A549 (cell line): ENCODE measurements at regions not wholly inside any gene's neighbourhood (a gene's known extent, or its start where the extent isn't known, plus 50 kb on each side); places are given as distances from the start of the nearest gene placed in this dataset.
"Not testable (repeated sequence)": the region's sequence is repeated elsewhere in the genome, so short reads cannot be mapped to it uniquely, and the experiment has no call there.

ENCODE experiments used
- ATAC-seq, 2 experiments: fragments of 200-7000 bp in 1 of 2; fragments of >200 bp in 1 of 2; cut with Nextera tagmentation in 1 of 2; cut with Tn5 transposase in 1 of 2; 3 replicates each; pipeline versions ENCODE4 v1.8.0 to v1.9.1; 2018 to 2020; ENCODE audit warnings: mild to moderate bottlenecking in 1 of 2, moderate library complexity in 1 of 2
- CTCF ChIA-PET: fragments of 300-600 bp; sonication (Branson Sonifier 250); formaldehyde crosslinking; extraction: SDS; loops from one replicate; lab custom pipeline; 2021; ENCODE audit warnings: antibody characterized with exemption, inconsistent platforms; lab: Yijun Ruan, JAX
- POLR2A ChIA-PET: fragments of 350-600 bp; formaldehyde crosslinking; extraction: SDS; loops from one replicate; lab custom pipeline; 2021; ENCODE audit warnings: antibody characterized with exemption, inconsistent platforms; lab: Yijun Ruan, JAX
- DNase-seq, 2 experiments: peaks; one replicate each; pipeline versions ENCODE4 v3.0.0 to v3.0.0-alpha.2; 2011 to 2016; ENCODE audit warnings: low read depth in 1 of 2, low spot score in 1 of 2
- FAIRE-seq: peaks from 2 replicates; lab custom pipeline; 2011; peaks lifted over from hg19 to GRCh38; lab: Jason Lieb, UNC
- H3K27ac ChIP-seq, 2 experiments: fragments of >200 bp; sonication (Bioruptor Twin); formaldehyde crosslinking; 3 replicates each; pipeline ENCODE4 v1.5.1; 2016 to 2017
- H3K4me1 ChIP-seq: fragments of >200 bp; sonication (Bioruptor Twin); formaldehyde crosslinking; 3 replicates; pipeline ENCODE4 v1.6.1; 2016
- H3K4me2 ChIP-seq: fragments of >200 bp; sonication (Bioruptor Twin); formaldehyde crosslinking; 3 replicates; pipeline ENCODE4 v1.6.1; 2016
- H3K4me3 ChIP-seq: fragments of >200 bp; sonication (Bioruptor Twin); formaldehyde crosslinking; 3 replicates; pipeline ENCODE4 v1.5.1; 2016
- H3K9me3 ChIP-seq: fragments of >200 bp; sonication (Bioruptor Twin); formaldehyde crosslinking; 3 replicates; pipeline ENCODE4 v1.6.1; 2016
- BHLHE40 ChIP-seq: IDR thresholded peaks from 2 replicates; pipeline ENCODE4 v1.6.1; 2012; ENCODE audit warnings: low read depth, low read length, inconsistent platforms
- CBX2 ChIP-seq: fragments of 200-600 bp; sonication (generic); IDR thresholded peaks from 2 replicates; pipeline ENCODE4 v1.6.1; 2016; ENCODE audit warnings: low read depth, mild to moderate bottlenecking, borderline replicate concordance
- CEBPB ChIP-seq, 2 experiments: fragments of >200 bp in 1 of 2; sonication (Bioruptor Twin) in 1 of 2; formaldehyde crosslinking in 1 of 2; IDR thresholded peaks; 2 replicates each; pipeline ENCODE4 v1.6.1; 2012 to 2016
- CHD2 ChIP-seq: fragments of 150-350 bp; IDR thresholded peaks from 2 replicates; pipeline ENCODE4 v1.6.1; 2014; ENCODE audit warnings: low read length; ENCODE audit not compliant: partially characterized antibody
- EP300 ChIP-seq, 2 experiments: fragments of >200 bp; sonication (Bioruptor Twin); formaldehyde crosslinking; IDR thresholded peaks; 2 replicates in 1 of 2; 3 replicates in 1 of 2; pipeline ENCODE4 v1.6.1; 2016 to 2017
- ESRRA ChIP-seq: fragments of 150-350 bp; IDR thresholded peaks from 2 replicates; pipeline ENCODE4 v1.6.1; 2014; ENCODE audit warnings: mild to moderate bottlenecking, low read length, borderline replicate concordance
- FOXS1 ChIP-seq: fragments of 250-450 bp; sonication (Bioruptor Pico); IDR thresholded peaks from 2 replicates; pipeline ENCODE4 v1.5.0; 2020; ENCODE audit warnings: mild to moderate bottlenecking, moderate library complexity
- HOXA7 ChIP-seq: fragments of 250-450 bp; sonication (Bioruptor Pico); IDR thresholded peaks from 2 replicates; pipeline ENCODE4 v1.5.0; 2020; ENCODE audit warnings: mild to moderate bottlenecking, moderate library complexity
- HOXB13 ChIP-seq: fragments of 250-450 bp; sonication (Bioruptor Pico); IDR thresholded peaks from 2 replicates; pipeline ENCODE4 v1.5.0; 2020; ENCODE audit warnings: low read depth, mild to moderate bottlenecking, moderate library complexity
- JUNB ChIP-seq: fragments of >200 bp; sonication (Bioruptor Twin); formaldehyde crosslinking; IDR thresholded peaks from 2 replicates; pipeline ENCODE4 v1.6.1; 2016
- KDM1A ChIP-seq: fragments of 200-600 bp; sonication (generic); IDR thresholded peaks from 2 replicates; pipeline ENCODE4 v1.6.1; 2016; ENCODE audit warnings: low read depth, mild to moderate bottlenecking
- KDM5A ChIP-seq: fragments of 200-600 bp; sonication (generic); IDR thresholded peaks from 2 replicates; pipeline ENCODE4 v1.6.1; 2016; ENCODE audit warnings: antibody characterized with exemption, mild to moderate bottlenecking
- MAZ ChIP-seq: fragments of 150-350 bp; IDR thresholded peaks from 2 replicates; pipeline ENCODE4 v1.6.1; 2014; ENCODE audit warnings: antibody characterized with exemption, low read depth, low read length, borderline replicate concordance
- MYC ChIP-seq: IDR thresholded peaks from 2 replicates; pipeline ENCODE4 v1.6.1; 2012; ENCODE audit warnings: mild to moderate bottlenecking, inconsistent platforms, low read length, improper control_type of control experiment, borderline replicate concordance
- NFE2L2 ChIP-seq: fragments of 150-350 bp; conservative IDR thresholded peaks from 2 replicates; pipeline ENCODE4 v1.6.1; 2014; ENCODE audit warnings: low read length
- NPAS2 ChIP-seq: fragments of 250-450 bp; sonication (Bioruptor Pico); IDR thresholded peaks from 2 replicates; pipeline ENCODE4 v1.8.0; 2022; ENCODE audit warnings: mild to moderate bottlenecking, moderate library complexity, borderline replicate concordance
- NR3C1 ChIP-seq: fragments of >200 bp; sonication (Bioruptor Twin); formaldehyde crosslinking; IDR thresholded peaks from 3 replicates; pipeline ENCODE4 v1.6.1; 2017
- SMC3 ChIP-seq: fragments of >200 bp; sonication (Bioruptor Twin); formaldehyde crosslinking; IDR thresholded peaks from 3 replicates; pipeline ENCODE4 v1.6.1; 2018; ENCODE audit warnings: inconsistent platforms
- TFCP2L1 ChIP-seq: fragments of 250-450 bp; sonication (Bioruptor Pico); IDR thresholded peaks from 2 replicates; pipeline ENCODE4 v1.5.0; 2021; ENCODE audit warnings: mild to moderate bottlenecking
- TP53 ChIP-seq: fragments of 250-450 bp; sonication (Bioruptor Pico); IDR thresholded peaks from 2 replicates; pipeline ENCODE4 v1.5.0; 2021; ENCODE audit warnings: mild to moderate bottlenecking, moderate library complexity
- ZC3H11A ChIP-seq: fragments of 450-650 bp; IDR thresholded peaks from 2 replicates; pipeline ENCODE4 v1.6.1; 2014; ENCODE audit warnings: antibody characterized with exemption, mild to moderate bottlenecking
- ZFP36 ChIP-seq: fragments of 450-650 bp; IDR thresholded peaks from 2 replicates; pipeline ENCODE4 v1.6.1; 2014; ENCODE audit warnings: borderline replicate concordance; ENCODE audit not compliant: partially characterized antibody
- ZNF302 ChIP-seq: fragments of 250-450 bp; sonication (Bioruptor Pico); IDR thresholded peaks from 2 replicates; pipeline ENCODE4 v1.9.0; 2021; ENCODE audit warnings: inconsistent platforms, mild to moderate bottlenecking, moderate library complexity
- ZSCAN20 ChIP-seq: fragments of 250-450 bp; sonication (Bioruptor Pico); IDR thresholded peaks from 2 replicates; pipeline ENCODE4 v1.8.0; 2022; ENCODE audit warnings: mild to moderate bottlenecking, moderate library complexity
- WGBS: methylation state at CpG from one replicate; pipeline ENCODE4 v1.1.6; 2017; ENCODE audit errors: missing lambda C conversion rate; 5-methylcytosine and 5-hydroxymethylcytosine counted together
- TF ChIP-seq, protein P1 (sequence below): fragments of >200 bp; sonication (Bioruptor Twin); formaldehyde crosslinking; IDR thresholded peaks from 3 replicates; pipeline ENCODE4 v1.5.1; 2016
- TF ChIP-seq, protein P2 (sequence below): fragments of 200-600 bp; sonication (generic); IDR thresholded peaks from 2 replicates; pipeline ENCODE4 v1.6.1; 2016; ENCODE audit warnings: antibody characterized with exemption, mild to moderate bottlenecking, moderate library complexity
- TF ChIP-seq, protein P3 (sequence below): fragments of 450-650 bp; IDR thresholded peaks from 2 replicates; pipeline ENCODE4 v1.6.1; 2014; ENCODE audit warnings: antibody characterized with exemption
- TF ChIP-seq, protein P4 (sequence below): fragments of 250-450 bp; sonication (Bioruptor Pico); IDR thresholded peaks from 2 replicates; pipeline ENCODE4 v1.5.0; 2021; ENCODE audit warnings: mild to moderate bottlenecking, moderate library complexity, borderline replicate concordance
- TF ChIP-seq, protein P5 (sequence below): IDR thresholded peaks from 2 replicates; pipeline ENCODE4 v1.6.1; 2012; ENCODE audit warnings: low read depth, borderline replicate concordance
- TF ChIP-seq, protein P6 (sequence below): fragments of >200 bp; sonication (Bioruptor Twin); formaldehyde crosslinking; IDR thresholded peaks from 2 replicates; pipeline ENCODE4 v1.6.1; 2016

DNA sequence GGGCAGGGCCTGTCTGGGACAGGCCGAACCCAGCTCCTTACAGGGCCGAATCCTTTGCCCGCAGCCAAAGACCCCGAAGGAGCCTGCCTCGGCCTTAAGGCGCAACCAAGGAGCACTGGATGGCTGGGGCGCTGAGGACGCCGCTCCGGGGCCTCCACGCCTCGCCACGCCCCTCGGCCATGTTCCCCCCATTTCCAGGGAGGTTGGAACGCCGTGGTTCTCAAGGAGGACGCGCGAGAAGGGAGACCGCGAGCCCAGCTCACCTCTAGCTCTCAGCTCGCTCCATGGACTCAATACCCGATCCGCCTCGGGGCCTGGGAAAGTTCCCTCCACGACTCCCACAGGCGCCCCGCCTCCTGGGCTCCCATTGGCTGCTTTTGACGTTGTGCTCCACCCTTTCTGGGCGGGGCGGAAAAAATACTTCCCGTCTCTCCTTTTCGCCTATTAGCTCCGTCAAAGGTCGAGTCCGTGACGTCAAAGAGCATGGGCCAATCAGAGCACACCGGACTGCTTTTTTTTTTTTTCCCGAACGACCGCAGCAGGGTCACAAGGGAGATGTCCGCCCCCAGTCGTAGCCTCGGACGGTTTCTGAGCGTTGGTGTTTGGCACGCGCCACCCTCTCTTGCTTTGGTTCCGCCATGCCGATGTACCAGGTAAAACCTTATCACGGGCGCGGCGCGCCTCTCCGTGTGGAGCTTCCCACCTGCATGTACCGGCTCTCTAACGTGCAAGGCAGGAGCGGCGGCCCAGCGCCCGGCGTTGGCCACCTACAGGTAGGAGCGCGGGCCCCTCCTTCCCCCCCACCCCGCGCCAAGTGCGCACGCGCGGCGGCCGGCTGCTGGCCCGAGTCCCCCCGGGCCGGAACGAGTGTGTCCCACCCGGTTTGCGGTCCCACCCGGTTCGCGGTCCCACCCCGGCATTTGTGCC, 305.7 kb downstream of the TYW1 start (continued):
- TF ChIP-seq, protein P1, sequence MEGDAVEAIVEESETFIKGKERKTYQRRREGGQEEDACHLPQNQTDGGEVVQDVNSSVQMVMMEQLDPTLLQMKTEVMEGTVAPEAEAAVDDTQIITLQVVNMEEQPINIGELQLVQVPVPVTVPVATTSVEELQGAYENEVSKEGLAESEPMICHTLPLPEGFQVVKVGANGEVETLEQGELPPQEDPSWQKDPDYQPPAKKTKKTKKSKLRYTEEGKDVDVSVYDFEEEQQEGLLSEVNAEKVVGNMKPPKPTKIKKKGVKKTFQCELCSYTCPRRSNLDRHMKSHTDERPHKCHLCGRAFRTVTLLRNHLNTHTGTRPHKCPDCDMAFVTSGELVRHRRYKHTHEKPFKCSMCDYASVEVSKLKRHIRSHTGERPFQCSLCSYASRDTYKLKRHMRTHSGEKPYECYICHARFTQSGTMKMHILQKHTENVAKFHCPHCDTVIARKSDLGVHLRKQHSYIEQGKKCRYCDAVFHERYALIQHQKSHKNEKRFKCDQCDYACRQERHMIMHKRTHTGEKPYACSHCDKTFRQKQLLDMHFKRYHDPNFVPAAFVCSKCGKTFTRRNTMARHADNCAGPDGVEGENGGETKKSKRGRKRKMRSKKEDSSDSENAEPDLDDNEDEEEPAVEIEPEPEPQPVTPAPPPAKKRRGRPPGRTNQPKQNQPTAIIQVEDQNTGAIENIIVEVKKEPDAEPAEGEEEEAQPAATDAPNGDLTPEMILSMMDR = no peak
- TF ChIP-seq, protein P2, sequence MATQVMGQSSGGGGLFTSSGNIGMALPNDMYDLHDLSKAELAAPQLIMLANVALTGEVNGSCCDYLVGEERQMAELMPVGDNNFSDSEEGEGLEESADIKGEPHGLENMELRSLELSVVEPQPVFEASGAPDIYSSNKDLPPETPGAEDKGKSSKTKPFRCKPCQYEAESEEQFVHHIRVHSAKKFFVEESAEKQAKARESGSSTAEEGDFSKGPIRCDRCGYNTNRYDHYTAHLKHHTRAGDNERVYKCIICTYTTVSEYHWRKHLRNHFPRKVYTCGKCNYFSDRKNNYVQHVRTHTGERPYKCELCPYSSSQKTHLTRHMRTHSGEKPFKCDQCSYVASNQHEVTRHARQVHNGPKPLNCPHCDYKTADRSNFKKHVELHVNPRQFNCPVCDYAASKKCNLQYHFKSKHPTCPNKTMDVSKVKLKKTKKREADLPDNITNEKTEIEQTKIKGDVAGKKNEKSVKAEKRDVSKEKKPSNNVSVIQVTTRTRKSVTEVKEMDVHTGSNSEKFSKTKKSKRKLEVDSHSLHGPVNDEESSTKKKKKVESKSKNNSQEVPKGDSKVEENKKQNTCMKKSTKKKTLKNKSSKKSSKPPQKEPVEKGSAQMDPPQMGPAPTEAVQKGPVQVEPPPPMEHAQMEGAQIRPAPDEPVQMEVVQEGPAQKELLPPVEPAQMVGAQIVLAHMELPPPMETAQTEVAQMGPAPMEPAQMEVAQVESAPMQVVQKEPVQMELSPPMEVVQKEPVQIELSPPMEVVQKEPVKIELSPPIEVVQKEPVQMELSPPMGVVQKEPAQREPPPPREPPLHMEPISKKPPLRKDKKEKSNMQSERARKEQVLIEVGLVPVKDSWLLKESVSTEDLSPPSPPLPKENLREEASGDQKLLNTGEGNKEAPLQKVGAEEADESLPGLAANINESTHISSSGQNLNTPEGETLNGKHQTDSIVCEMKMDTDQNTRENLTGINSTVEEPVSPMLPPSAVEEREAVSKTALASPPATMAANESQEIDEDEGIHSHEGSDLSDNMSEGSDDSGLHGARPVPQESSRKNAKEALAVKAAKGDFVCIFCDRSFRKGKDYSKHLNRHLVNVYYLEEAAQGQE = peak; percentile 25; the same call in 1 of the 2 replicates
- TF ChIP-seq EP300 (IDR thresholded peaks at IDR 0.05) (no peak), TP53 (no peak), ZSCAN20 (CRISPR knock-in tag) (no peak), TFCP2L1 (CRISPR knock-in tag) (0 out of 2 replicates have a peak, but pooled peaks have one; percentile 70), BHLHE40 (no peak), CEBPB (IDR thresholded peaks at IDR 0.05) (no peak), NR3C1 (no peak), MAZ (no peak), HOXB13 (no peak), KDM1A (no peak), SMC3 (no peak), JUNB (no peak), CBX2 (no peak), FOXS1 (CRISPR knock-in tag) (no peak), ZFP36 (no peak), MYC (no peak), ESRRA (no peak), CHD2 (peak; percentile 47), HOXA7 (no peak), ZC3H11A (no peak), NFE2L2 (no peak), KDM5A (no peak), ZNF302 (no peak), NPAS2 (CRISPR knock-in tag) (no peak)
- TF ChIP-seq, protein P3, sequence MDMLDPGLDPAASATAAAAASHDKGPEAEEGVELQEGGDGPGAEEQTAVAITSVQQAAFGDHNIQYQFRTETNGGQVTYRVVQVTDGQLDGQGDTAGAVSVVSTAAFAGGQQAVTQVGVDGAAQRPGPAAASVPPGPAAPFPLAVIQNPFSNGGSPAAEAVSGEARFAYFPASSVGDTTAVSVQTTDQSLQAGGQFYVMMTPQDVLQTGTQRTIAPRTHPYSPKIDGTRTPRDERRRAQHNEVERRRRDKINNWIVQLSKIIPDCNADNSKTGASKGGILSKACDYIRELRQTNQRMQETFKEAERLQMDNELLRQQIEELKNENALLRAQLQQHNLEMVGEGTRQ = no peak; the same call in 1 of the 2 replicates
- TF ChIP-seq, protein P4, sequence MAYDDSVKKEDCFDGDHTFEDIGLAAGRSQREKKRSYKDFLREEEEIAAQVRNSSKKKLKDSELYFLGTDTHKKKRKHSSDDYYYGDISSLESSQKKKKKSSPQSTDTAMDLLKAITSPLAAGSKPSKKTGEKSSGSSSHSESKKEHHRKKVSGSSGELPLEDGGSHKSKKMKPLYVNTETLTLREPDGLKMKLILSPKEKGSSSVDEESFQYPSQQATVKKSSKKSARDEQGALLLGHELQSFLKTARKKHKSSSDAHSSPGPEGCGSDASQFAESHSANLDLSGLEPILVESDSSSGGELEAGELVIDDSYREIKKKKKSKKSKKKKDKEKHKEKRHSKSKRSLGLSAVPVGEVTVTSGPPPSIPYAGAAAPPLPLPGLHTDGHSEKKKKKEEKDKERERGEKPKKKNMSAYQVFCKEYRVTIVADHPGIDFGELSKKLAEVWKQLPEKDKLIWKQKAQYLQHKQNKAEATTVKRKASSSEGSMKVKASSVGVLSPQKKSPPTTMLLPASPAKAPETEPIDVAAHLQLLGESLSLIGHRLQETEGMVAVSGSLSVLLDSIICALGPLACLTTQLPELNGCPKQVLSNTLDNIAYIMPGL (CRISPR knock-in tag) = no peak
- TF ChIP-seq, protein P5, sequence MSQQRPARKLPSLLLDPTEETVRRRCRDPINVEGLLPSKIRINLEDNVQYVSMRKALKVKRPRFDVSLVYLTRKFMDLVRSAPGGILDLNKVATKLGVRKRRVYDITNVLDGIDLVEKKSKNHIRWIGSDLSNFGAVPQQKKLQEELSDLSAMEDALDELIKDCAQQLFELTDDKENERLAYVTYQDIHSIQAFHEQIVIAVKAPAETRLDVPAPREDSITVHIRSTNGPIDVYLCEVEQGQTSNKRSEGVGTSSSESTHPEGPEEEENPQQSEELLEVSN = 0 out of 2 replicates have a peak, but pooled peaks have one; percentile 30
- TF ChIP-seq, protein P6, sequence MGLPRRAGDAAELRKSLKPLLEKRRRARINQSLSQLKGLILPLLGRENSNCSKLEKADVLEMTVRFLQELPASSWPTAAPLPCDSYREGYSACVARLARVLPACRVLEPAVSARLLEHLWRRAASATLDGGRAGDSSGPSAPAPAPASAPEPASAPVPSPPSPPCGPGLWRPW = no peak

DNA sequence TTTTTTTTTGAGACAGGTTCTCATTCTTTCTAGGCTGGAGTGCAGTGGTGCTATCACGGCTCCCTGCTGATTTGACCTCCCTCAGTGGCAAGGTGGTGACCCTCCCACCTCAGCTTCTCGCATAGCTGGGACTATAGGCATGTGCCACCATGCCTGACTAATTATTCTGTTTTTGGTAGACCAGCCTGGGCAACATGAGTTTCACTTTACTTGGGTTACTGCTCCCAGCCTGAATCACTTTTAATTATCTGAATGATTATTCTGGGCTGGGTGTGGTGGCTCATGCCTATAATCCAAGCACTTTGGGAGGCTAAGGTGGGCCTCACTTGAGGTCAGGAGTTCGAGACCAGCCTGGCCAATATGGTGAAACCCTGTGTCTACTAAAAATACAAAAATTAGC, 308.2 kb downstream of the TYW1 start:
- POLR2A ChIA-PET = not testable (repeated sequence)

More for the DNA sequence above, 308.2 kb downstream of the TYW1 start:
- H3K4me3 ChIP-seq, H3K9me3 ChIP-seq, FAIRE-seq, CTCF ChIA-PET, ATAC-seq, H3K27ac ChIP-seq, DNase-seq, H3K4me2 ChIP-seq: not testable (repeated sequence)
- H3K4me1 ChIP-seq = peaks cover 17% of the 10 kb centered on the region; the same call in 2 of the 3 replicates
- 87% methylated on average over 3 of the region's 3 CpGs for WGBS
